HG02840 (cell line): ENCODE measurements at regions not wholly inside any gene's neighbourhood (a gene's known extent, or its start where the extent isn't known, plus 50 kb on each side); places are given as distances from the start of the nearest gene placed in this dataset.
"Not testable (repeated sequence)": the region's sequence is repeated elsewhere in the genome, so short reads cannot be mapped to it uniquely, and the experiment has no call there.

Experiments
- ATAC-seq: cut with Tn5 transposase; IDR thresholded peaks from one replicate; pipeline ENCODE4 v1.9.1; 2021; ENCODE audit warnings: mild to moderate bottlenecking, moderate library complexity, moderate number of reproducible peaks; ENCODE audit not compliant: unreplicated experiment, low FRiP score

DNA sequence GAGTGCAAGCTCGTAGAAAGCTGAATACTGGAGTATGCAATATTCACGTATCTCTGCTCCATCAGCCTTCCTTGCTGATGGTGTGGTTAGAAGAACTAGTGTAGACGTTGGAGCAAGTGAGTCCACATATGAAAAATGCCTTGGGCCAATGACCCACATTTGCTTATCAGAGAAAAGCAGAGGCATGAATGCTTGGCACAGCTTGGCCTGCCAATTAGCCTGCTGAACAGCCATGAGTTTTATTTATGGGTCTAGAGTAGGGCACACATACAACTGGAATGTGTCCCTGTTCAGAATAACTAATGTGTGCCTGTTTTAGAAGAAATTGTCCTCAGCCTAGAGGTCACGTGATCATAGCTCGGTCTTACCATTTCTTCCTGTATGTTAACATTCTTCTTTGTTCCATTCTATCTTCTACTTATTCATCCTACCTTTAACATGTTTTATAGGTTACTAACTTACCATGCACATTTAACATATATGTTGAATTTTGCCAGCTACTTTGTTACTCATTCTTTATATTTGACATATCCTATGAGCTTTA lies 432.7 kb upstream of the AADAT start:
- ATAC-seq: no peak

DNA sequence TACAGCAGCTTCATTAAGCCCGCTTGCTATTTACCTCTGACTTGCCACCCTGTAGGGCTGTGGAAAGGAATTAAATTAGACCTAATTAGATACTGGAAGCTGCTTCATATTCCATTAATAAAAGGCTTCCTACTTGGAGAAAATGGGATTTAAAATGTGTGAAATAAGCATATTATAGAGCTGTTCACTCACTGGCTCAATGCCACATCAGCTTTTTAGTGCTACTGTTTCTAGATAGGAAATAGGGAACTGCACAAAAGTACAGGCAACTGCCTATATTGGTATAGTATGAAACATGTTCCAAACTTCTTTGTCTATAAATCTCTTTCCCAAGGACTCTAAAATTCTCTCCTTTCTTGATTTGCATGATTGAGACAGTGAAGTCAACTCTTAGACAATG lies 407.9 kb upstream of the AADAT start:
- ATAC-seq: no peak

DNA sequence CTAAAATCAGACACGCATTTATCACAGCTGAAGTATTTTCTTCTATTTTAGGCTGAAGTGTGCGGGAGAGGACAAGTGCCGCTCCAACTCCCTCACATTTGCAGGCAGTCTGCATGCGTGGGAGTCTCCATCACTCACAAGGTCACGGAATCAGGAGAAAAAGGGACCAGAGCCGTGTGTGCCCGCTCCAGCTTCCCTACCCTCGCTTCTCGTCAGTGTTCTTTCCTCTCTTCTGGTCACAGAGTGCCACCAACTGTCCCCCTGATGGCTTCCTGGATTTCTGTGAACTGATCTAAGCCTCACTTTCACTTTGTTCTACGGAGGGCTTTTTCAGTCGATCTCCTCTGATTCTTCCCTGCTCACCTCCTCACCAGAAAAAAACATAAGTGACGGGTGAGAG lies 407.4 kb upstream of the AADAT start:
- ATAC-seq: peak; percentile 88

DNA sequence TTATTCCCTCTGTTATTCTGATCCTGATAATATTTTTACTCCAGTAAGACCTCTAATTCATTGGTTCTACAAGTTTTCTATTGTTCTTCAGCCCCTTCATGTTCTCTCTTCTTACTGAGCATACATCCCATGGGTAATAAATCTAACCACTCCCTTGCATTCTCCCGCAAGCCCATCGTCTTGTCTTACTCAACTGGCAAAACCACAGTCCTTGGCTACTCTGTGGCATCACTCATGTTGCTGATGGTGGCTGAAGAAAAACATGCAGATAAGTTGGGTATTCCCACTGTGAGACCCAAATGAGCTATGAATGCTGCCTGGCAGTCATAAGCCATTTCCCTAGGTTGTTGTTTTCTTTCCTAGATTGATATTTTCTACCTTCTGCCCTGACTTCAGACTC lies 402.2 kb upstream of the AADAT start:
- no peak for ATAC-seq

DNA sequence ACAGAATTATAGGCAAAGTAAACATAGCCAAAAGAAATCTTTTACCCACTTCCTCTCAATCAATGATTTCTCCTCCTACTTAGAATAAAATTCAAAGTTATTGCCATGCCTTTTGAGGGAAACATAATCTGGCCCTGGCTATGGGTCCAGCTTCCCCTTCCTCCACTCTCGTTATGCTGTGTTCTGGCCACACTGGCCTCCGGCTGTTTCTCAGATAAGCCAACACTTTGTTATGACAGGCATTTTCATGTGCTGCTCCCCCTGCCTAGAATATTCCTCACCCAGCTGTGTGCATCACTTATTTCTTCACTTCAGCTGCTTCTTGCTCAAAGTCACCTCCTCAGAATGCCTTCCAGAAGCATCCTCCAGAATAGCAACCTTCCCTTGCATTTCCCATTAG lies 386.6 kb upstream of the AADAT start:
- no peak for ATAC-seq

DNA sequence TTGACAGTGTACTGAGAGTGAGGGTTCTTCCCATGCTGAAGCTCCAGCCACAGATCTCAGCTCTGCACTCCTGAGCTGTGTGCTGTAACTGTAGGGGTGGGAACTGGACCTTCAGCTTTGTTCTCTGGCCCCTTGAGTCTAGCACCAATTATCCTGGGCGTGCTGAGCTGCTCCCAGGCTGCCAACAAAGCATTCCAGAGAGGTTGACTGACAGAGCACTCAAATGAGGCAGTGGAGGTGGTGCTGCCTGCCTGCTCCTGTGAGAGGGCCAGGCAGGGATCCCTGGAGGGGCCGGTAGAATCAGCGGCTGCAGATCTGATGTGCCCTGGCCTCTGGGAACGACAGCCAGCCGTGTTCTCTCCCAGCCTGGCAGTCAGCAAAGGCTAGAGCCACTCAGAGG lies 375.7 kb upstream of the AADAT start:
- ATAC-seq: no peak

DNA sequence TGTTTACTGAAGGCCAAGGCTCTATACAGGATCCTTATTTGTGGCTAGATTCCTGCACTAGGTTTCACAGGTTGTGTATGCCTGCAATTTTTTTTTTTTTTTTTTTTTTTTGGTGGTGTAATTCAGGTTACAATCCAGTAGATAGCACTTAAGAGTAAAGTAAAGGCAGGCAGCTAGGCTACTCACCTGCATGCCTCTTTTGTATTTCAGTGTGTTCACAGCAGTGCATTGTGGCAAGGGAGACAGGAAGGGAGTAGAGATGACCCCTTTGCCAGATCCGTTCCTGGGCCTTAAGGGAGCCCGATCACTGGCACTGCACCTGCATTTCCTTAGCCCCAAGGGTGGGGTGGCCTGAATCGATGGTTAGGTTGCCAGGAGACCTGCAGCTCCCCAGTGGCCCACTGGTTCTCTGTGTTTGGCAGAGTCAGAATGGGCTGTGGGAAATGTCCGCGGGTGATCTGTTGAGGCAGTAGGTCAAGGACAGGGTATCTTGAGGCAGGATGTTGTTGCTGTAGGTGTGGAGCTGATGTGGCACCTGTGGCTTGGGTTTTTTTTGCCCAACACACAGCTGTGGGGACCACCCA lies 374.9 kb upstream of the AADAT start:
- no peak for ATAC-seq

DNA sequence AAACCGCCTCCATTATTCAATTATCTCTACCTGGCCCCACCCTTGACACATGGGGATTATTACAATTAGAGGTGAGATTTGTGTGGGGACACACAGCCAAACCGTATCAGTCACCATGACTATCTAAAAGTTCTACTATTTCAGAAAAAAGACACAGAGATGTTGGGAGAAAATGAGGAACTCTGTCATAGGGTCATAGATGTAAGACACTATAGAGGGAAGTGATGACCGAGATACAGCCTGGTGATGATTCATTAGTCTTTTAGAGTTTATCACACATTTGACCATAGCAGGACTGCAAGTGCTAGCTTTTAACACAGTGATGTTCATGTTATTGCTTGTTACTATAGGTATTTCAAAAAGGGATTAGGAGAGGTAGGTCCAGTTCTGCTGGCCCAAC lies 357.0 kb upstream of the AADAT start:
- no peak for ATAC-seq

DNA sequence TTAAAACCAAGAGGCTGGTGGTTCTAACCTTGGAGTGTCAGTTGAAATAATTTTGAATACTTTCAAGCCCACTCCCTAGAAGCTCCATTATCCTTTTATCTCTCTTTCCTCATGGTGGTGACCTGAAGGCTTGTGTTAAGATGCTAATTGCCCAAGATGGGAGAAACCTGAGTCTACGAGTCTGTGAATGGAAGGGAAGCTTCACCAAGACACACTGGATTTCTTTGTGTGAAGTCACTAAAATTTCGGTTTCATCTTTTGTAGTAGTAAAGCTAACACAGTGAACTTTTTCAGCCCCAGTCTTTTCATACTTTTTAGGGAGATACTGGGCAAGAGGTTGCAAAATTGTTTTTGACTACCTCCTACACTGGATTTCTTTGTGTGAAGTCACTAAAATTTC lies 351.4 kb upstream of the AADAT start:
- ATAC-seq: not testable (repeated sequence)

DNA sequence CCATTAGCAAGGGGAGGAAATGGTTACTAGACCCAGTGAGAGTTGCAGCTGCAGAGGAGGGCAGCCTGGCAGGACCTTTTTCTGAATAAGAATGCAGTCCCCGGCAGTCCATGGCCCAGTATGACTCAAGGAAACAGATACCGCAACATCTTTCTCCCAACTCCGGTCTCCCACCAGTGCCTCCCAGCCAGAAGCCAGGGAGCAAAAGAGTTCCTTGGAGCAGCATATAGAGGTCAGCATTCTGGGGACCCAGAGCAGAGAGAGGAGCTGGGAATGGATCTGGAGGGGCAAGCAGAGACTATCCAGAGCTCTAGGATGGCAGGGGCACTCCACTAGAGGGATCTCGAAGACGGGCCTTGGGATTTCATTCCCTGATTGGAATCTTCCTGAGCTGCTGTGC lies 339.2 kb upstream of the AADAT start:
- ATAC-seq: no peak

DNA sequence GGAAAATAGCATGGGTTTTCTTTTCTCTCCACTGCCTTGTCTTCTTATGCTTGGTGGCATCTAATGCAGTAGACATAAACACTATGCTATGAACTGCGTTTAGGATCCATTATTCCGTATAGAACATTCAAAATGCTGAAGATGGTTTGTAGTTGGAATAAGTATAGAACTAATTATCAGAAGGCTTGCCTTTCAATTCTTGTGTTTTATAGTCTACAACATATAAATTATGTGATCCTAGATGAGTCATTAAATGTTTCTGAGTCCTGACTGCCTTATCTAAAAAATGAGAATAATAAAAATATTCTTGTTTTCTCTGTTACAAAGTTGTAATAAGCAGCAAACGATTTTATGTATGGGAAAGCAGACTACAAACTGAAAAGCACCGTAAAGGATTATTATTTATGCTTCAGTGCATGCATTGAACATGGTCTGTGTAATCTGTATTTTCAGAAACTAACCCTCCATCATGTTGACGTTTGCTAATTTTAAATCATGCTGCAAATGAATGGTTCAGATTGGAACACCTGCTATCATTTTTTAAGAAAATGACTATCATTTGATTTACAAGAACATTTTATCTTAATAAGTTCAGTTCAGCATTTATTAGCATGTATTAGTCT lies 335.9 kb upstream of the AADAT start:
- no peak for ATAC-seq

DNA sequence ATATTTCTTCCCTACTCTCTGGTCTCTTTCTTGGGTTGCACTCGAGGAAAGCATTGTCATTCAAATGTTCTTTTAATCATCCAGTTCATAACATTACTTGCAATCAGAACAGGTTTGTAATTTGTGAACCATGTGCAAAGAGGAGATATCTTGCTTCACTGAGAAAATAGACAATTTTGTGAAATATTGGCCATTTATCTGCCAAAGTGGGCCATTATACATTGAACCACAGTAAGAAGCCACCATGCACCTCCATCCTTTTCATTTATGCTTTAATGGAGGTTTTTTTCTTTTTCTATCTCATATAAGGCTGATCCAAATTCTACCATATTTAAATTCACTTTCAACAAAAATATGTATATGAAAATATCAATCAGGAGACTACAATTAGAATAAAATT lies 335.3 kb upstream of the AADAT start:
- ATAC-seq: no peak

DNA sequence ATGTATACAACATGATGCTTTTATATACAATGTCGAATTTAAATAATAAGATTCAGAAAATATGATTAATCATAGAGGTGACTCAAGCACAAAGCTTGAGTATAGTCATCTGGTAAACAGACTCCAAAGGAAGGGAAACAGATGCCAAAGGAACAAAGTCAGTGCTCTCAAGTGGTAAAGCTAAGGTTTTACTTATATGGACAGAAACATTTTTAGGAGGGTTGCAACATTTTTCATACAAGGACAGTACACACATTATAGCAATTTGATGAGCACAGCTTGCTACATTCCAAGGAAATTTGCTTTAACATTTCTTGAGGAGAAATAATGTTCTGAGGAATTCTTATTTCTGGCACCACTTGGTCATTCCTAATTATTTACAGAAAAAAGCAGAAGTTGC lies 333.4 kb upstream of the AADAT start:
- no peak for ATAC-seq

DNA sequence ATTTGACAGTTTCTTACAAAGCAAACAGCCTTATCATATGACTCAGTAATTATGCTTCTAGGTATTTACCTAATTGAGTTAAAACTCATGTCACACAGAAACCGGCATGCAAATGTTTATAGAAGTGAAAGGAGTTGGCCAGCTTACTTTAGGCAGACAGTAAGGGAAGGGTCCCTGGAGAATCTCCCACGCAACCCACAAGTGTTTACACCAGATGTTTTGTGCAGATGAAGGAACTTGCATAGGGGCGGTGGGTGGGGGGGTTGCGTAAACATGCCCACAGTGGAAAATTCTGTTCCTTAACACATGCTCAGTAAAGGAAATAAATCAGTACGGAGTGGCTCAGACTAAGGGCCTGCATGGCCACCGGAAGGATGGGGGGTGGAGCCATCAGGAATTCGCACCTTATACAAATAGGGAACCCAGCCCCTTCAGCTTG lies 330.5 kb upstream of the AADAT start:
- ATAC-seq: peak; percentile 74

DNA sequence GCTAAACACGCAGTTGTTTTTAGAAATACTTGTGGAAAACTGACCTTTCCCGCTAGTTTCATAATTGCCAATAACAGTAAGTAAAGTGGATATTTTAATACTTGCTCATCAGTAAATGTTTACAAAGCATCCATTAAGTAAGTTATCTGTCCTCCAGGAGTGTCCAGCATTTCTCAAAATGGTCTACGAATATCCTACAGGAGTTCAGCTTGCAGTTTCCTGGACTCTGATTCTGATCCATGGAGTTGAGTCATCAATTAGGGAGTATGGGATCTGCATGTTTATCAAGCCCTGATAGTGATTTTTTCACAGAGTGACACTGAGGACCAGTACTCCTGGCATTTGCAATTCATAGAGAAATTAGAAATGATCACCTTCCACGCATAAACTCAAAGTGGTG lies 325.2 kb upstream of the AADAT start:
- ATAC-seq: no peak

DNA sequence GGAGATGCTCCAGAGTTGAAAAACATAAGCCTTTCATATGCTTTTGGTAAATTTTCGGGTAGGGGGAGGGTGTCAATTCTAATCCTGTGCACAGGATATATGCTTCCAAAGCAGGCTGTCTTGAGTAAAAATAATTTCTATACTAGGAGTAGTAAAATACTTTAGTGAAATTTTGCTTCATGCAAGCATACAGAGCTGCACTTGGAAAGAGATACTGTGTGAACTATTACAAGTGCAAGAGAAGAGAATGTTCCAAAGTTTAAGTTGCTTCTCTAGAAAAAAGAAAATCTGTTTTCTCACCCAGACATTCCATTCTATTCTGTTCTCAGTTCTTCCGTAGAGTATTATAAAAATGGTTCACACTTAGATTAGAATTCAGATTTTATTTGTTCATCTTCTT lies 324.6 kb upstream of the AADAT start:
- ATAC-seq: no peak

DNA sequence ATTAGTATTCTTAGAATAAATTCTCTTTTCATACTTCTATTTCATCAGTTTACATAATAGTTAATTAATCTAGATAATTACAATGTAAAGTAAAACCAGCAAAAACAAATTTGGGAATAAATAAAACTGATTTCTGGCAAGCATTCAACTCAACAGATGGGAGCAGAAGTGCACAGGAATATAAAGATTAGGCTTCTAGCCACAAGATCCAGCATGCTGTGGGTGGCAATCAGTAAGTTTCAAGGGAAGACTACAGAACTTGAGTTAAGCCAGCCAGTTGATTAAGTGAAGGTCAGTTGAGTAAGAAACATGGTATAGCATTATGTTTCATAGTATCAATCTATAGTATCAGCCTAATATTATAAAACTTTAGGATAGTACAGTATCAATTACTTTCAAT lies 324.2 kb upstream of the AADAT start:
- ATAC-seq: no peak

DNA sequence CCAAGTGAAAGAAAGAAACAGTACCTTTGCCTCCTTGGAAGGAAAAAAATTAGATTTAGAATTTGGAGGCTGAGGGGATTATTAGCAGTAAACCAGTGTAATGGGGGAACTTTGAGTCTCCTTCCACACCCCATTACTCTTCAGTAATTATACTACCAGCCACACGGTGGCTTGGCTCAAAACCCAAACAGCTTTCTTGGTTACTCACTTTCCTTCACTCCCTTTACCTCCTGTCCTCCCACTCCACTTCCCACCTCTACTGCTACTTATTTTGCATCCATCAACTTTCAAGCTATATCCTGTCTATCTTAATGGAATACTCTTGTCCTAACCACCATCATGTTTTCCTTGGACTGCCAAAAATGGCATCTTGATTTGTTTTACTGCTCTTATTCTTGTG lies 310.6 kb upstream of the AADAT start:
- ATAC-seq: no peak

DNA sequence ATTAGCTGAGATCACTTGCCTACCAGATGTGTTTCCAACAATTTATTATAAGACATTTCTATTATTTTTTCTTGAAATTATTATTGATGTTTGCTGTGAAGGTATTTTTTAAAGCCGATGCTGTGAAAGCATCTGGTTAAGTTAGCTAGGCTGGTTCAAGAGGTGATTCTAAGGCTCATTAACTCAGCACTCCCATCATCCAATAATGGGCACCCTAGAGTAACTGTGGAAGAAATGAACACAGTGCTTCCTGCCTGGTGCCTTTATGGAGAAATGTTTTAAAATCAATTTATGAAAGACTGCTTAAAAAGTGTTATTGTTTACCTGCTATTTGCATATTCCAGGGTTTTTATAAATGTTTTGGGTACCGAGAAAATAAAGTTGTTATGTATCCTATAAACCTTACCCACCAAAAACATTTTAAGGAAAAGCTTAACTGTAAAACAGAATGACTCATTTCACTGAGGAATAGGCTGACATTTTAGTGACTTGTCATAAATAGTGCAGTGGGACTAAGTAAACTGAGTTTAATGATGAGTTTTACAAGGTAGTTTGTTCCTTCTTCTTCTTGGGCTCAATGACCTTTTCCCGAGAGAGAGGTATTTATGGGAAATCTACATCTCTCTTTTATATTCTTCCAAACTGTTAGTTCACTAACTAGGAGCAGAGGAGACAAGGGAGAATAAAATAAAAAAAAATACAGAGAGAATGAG lies 310.0 kb upstream of the AADAT start:
- ATAC-seq: no peak

DNA sequence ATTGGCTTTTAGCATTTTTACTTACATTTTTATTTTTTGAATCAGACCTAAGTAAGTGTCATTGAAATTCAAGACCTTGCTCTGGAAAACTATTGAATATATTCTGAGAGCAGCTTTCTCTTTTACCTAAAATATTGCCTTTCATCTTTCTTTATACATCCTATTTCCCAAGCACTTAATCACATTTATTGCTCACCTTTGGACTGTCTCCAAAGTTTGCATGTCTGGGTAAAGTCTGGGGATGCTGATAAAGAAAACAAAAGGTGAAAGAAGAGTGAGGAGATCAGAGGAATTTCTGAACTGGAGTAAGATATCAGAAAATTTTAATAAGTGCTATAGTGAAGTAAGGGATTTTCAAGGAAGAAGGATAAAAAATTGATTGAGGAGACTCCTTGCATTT lies 308.5 kb upstream of the AADAT start:
- ATAC-seq: no peak

DNA sequence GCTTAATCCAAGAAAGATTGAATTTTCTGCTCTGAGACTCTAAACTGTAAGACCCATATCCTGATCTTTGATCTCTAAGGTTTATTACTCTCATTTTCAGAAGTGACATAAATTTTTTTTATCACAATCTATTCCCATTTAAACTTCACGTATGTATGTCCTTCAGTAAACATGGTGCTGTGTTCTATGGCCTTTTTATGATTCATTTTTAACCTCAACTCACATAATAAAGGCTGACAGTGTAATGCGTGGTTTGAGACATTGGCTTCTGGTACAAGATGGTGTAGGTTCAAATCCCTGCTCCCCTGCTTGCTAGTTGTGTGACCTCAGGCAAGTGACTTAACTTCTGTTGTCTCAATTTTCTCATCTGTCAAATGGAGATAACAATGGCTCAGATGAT lies 306.0 kb upstream of the AADAT start:
- no peak for ATAC-seq
